GM19324 (cell line): ENCODE measurements at regions not wholly inside any gene's neighbourhood (a gene's known extent, or its start where the extent isn't known, plus 50 kb on each side); places are given as distances from the start of the nearest gene placed in this dataset.
"Not testable (repeated sequence)": the region's sequence is repeated elsewhere in the genome, so short reads cannot be mapped to it uniquely, and the experiment has no call there.

Experiments
- ATAC-seq: cut with Tn5 transposase; IDR thresholded peaks from one replicate; pipeline ENCODE4 v1.9.1; 2021; ENCODE audit warnings: mild to moderate bottlenecking, moderate library complexity; ENCODE audit not compliant: unreplicated experiment, low FRiP score

DNA sequence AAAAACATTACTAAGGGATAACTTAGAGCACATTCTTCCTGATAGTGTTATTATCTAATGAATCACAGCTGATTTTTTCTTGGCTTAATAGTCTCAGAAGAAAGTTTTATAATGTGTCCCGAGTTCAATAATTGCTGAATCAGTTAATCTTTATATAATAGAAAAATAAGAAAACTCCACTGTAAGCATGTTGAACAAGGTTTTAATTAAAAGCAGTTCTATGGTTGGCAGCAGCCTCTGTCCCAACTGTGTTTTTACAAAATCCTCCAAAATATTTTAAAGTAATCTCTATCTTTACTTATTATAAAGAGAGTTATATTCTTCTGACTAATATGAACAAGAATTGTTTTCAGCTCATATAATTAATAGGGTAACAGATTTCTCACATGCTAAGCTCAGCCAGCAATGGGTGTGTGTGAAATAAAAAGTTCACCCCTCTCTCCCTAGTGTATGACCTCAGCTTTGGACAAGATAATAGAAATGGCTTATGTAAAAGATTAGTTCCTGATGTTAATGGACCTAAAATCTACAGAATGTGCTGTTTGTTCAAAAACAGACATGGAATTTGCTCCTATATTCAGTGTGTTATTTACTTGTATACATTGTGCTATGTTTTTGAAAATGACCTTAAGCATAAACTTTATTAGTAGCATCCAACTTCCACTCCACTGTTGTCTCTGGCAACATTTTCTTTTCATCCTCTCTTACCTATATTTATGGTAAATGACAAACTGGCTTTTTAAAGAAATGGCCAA is 67.1 kb upstream of the DCN start:
- no peak for ATAC-seq

DNA sequence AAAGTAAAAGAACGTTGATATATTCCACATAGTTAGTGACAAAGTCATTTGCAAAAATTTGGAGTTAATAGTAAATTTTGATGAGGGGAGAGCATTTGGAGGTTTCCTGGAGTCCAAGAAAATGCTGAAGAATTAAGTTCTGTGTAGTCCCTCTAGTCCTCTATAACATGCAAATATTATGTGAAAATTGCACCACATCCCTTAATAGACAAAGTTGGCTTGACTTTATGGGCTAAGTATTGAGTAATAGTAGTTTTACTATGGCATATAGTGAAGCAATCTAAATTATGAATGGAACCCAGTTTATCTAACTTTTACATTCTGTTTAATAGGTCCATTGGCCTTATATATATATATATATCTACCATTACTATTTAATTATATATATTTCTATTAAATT is 66.4 kb upstream of the DCN start:
- ATAC-seq = no peak

DNA sequence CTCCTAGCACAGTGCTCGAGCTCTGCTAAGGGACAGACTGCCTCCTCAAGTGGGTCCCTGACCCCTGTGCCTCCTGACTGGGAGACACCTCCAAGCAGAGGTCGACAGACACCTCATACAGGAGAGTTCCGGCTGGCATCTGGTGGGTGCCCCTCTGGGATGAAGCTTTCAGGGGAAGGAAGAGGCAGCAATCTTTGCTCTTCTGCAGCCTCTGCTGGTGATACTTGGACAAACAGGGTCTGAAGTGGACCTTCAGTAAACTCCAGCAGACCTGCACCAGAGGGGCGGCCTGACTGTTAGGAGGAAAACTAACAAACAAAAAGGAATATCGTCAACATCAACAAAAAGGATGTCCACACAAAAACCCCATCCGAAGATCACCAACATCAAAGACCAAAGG is 60.6 kb upstream of the DCN start:
- ATAC-seq = not testable (repeated sequence)

DNA sequence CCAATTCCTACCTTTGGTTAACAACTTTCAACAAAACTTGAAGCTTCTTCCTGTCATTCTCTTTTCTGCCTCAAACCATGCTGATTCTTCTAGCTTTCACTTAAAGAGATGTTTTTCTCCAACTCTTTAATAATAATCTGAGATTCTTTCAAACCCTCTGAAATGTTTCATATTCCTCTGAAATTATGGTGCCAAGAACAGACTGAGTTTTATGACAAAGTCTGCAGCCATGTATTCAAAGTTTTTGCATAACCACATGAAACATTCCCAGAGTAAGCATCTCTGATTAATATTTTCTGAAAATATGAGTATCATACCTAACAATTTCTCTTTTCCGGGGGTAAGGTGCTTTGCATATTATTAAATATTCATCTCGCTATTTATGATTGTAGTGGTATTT is 59.1 kb upstream of the DCN start:
- ATAC-seq = no peak

DNA sequence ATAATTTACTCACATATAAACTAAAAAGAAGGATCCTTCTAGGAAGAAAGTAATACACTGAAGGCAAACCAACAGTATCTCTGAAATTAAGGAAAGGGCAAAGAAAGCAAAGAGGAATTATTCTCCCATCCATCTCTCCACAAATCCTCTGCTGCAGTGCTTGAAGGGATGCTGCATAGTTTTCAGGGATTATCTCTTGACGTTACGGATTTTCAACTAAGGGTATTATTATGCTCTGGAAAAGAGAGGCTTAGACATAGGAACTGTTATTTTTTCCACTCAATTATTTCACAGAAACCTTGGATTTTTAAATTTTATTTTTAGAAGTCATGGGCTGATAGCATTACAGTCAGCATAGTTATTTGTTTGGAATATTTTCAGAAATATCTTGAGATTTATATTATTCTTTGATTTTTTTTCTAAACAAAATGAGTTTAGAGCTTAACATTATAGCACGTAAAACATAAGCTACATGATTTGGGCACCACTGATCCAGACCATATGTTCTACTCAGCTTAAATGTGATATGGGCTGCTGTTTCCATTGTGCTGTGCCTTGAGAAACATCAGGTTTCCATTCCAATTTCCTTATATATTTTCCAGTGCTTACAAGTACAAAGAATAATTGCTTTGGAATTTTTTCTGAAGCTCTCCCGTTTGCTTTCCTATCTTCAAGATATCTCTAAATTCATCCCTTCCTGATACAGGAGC is 57.9 kb upstream of the DCN start:
- no peak for ATAC-seq

DNA sequence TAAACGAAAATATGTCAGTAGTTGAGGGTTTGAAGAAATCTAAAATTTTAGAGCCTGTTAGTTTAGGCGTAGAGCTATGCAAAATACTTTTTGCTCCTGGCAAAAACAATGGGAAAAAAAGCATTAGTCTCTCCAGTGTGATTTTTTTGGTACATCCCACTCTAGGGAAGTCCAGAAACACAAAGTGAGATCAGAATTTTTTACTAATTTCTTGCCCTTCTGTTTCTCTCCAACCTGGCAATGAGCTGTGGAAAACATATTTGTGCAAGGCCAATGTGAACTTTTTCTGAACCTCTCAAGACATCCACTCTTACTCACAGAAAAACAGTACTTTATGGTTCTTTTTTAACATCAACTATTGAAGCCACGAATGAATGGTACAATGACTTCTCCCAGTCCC is 56.9 kb upstream of the DCN start:
- ATAC-seq = no peak
